Suprapubic skin (tissue), 4 donors: ENCODE measurements at regions not wholly inside any gene's neighbourhood (a gene's known extent, or its start where the extent isn't known, plus 50 kb on each side); places are given as distances from the start of the nearest gene placed in this dataset.

Source experiments
- DNase-seq, 2 donors: peaks; one replicate each; pipeline ENCODE4 v3.0.0-alpha.2; 2019; ENCODE audit warnings: low spot score in 2 of 2
- H3K27ac ChIP-seq: fragments of 200-600 bp; sonication (generic); one replicate; pipeline ENCODE4 v1.5.1; 2019
- H3K27me3 ChIP-seq: fragments of 200-600 bp; sonication (generic); one replicate; pipeline ENCODE4 v1.5.1; 2019
- H3K36me3 ChIP-seq: fragments of 200-600 bp; sonication (generic); one replicate; pipeline ENCODE4 v1.5.1; 2019
- H3K4me1 ChIP-seq: fragments of 200-600 bp; sonication (generic); one replicate; pipeline ENCODE4 v1.5.1; 2019
- H3K4me3 ChIP-seq: fragments of 200-600 bp; sonication (generic); one replicate; pipeline ENCODE4 v1.5.1; 2019; ENCODE audit warnings: mild to moderate bottlenecking
- H3K9me3 ChIP-seq: fragments of 200-600 bp; sonication (generic); one replicate; pipeline ENCODE4 v1.5.1; 2019
- CTCF ChIP-seq, 2 donors: fragments of 200-600 bp in 1 of 2; fragments of 450-650 bp in 1 of 2; sonication (generic) in 1 of 2; IDR thresholded peaks; one replicate each; pipeline ENCODE4 v1.5.1; 2016 to 2019; ENCODE audit warnings: antibody characterized with exemption in 2 of 2, mild to moderate bottlenecking in 1 of 2, moderate library complexity in 1 of 2
- EP300 ChIP-seq: sonication (generic); formaldehyde crosslinking; IDR thresholded peaks from one replicate; pipeline ENCODE4 v1.6.1; 2017; ENCODE audit warnings: antibody characterized with exemption
- POLR2A ChIP-seq, 2 donors: fragments of 450-650 bp; IDR thresholded peaks; one replicate each; pipeline ENCODE4 v1.6.1; 2017; ENCODE audit warnings: antibody characterized with exemption in 2 of 2, mild to moderate bottlenecking in 2 of 2, moderate library complexity in 2 of 2
- POLR2AphosphoS5 ChIP-seq, 3 donors: sonication (generic); formaldehyde crosslinking; IDR thresholded peaks; one replicate each; pipeline ENCODE4 v1.6.1; 2017; ENCODE audit warnings: antibody characterized with exemption in 3 of 3
- WGBS: methylation state at CpG from one replicate; pipeline ENCODE4 v1.1.5; 2018; 5-methylcytosine and 5-hydroxymethylcytosine counted together

DNA sequence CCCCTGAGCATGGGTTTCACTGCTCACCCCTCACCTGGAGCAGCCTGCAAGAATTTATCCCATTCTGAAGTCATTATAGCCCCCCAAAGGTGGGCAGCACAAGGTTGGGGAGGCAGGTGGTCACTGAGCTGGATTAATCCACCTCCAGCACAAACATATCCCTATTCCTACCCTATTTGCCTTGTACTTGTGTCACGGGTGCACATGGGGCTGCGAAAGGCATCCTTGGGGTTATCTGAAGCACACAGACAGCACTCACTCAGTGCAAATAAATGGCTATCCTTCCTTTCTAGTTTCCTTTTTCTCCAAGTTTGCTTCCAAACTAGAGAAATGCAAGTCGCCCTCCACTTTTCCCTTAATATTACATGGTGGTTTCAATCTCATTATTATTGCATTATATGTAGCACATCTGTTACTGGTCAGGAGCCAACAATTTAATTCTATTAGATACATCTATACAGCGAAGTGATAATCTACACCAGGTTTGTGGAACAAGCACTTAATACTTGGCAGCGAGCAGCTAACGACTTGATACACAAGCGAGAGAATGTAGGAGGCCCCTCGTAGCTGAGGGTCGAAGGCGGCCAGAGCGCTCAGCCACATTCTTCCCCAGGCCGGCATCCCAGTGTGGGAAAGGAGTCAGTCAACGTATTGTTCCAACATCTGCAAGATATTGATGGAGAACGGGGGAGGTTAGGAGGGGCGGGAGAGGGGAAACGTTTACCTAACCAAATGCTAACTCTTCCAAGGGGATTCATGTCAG is 121.3 kb upstream of the HABP2 start:
- Histone ChIP-seq H3K36me3 (no peaks in the 10 kb centered on the region), H3K27ac (no peak overlapping the region), H3K27me3 (no peaks in the 10 kb centered on the region), H3K4me3 (no peak overlapping the region), H3K4me1 (no peaks in the 10 kb centered on the region), H3K9me3 (no peaks in the 10 kb centered on the region)
- WGBS, result 80% methylated on average over 16 of the region's 16 CpGs
- DNase-seq, result no peak
- TF ChIP-seq CTCF (IDR thresholded peaks at IDR 0.05) (no peak), EP300 (no peak), POLR2A (IDR thresholded peaks at IDR 0.05) (no peak), POLR2AphosphoS5 (IDR thresholded peaks at IDR 0.05) (no peak)

- Histone ChIP-seq H3K4me3 (no peak overlapping the region), H3K27ac (no peak overlapping the region), H3K36me3 (no peaks in the 10 kb centered on the region), H3K4me1 (no peaks in the 10 kb centered on the region), H3K9me3 (no peaks in the 10 kb centered on the region), H3K27me3 (peaks cover 5% of the 10 kb centered on the region)
- 87% methylated on average over 2 of the region's 2 CpGs for WGBS
- no peak for DNase-seq
- no peak for TF ChIP-seq POLR2A (IDR thresholded peaks at IDR 0.05)
Measured at GRCh38 chr10:113433711-113434110, 119.1 kb upstream of the HABP2 start.

DNA sequence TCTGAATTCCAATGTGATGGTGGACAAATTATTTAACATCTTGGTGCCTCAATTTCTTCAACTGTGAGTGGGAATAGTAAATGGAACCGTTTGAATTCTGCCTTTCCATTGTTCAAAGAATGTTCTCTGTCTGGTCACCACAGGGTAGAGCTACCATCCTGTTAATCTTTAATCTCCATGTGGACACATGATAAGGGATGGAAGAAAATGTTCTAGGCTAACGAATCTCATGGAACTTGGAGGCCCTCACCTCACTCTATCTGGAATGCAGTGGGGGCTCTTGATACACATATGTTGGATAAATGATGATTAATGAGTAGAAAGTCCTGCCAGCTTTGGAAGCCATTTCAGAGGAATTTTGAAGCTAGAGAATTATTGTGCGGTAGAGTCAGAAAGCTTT is 118.5 kb upstream of the HABP2 start:
- TF ChIP-seq EP300 (no peak), POLR2AphosphoS5 (IDR thresholded peaks at IDR 0.05) (no peak), POLR2A (IDR thresholded peaks at IDR 0.05) (no peak), CTCF (IDR thresholded peaks at IDR 0.05) (no peak)
- no peaks in the 10 kb centered on the region for H3K36me3 ChIP-seq

DNA sequence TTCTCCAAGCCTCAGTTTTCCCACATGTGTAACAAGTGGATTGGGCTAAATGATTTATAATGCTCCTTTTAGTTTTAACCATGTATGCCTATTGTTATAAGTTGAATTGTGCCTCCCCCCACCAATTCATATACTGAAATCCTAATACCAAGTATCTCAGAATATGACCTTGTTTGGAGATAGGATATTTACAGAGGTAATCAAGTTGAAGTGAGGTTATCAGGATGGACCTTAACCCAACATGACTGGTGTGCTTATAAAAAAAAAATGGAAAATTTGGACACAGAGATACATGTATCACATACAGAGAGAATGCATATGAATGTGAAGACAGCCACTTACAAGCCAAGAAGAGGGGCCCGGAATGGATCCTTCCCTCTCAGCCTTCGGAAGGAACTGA is 117.9 kb upstream of the HABP2 start:
- no peaks in the 10 kb centered on the region for H3K36me3 ChIP-seq
- DNase-seq, result no peak
- 92% methylated on average over 2 of the region's 2 CpGs for WGBS
- H3K4me1 ChIP-seq, result no peaks in the 10 kb centered on the region
- H3K27ac ChIP-seq, result no peak overlapping the region
- no peaks in the 10 kb centered on the region for H3K9me3 ChIP-seq
- no peak overlapping the region for H3K4me3 ChIP-seq
- no peak for TF ChIP-seq EP300
- TF ChIP-seq CTCF (IDR thresholded peaks at IDR 0.05), result no peak
- TF ChIP-seq POLR2AphosphoS5 (IDR thresholded peaks at IDR 0.05), result no peak
- no peak for TF ChIP-seq POLR2A (IDR thresholded peaks at IDR 0.05)
- H3K27me3 ChIP-seq, result peaks cover 5% of the 10 kb centered on the region

More for the DNA sequence above, 118.5 kb upstream of the HABP2 start:
- Histone ChIP-seq H3K27me3 (peaks cover 5% of the 10 kb centered on the region), H3K4me3 (no peak overlapping the region), H3K4me1 (no peaks in the 10 kb centered on the region), H3K27ac (no peak overlapping the region), H3K9me3 (no peaks in the 10 kb centered on the region)
- 85% methylated on average over 3 of the region's 3 CpGs for WGBS
- no peak for DNase-seq

GRCh38 chr10:113435881-113436280 is 117.0 kb upstream of the HABP2 start:
- no peak overlapping the region for H3K4me3 ChIP-seq
- 94% methylated on average over 2 of the region's 2 CpGs for WGBS
- H3K27ac ChIP-seq, result no peak overlapping the region

More at GRCh38 chr10:113435881-113436280, 117.0 kb upstream of the HABP2 start:
- Histone ChIP-seq H3K27me3 (peaks cover 5% of the 10 kb centered on the region), H3K4me1 (no peaks in the 10 kb centered on the region), H3K9me3 (no peaks in the 10 kb centered on the region), H3K36me3 (no peaks in the 10 kb centered on the region)
- TF ChIP-seq POLR2A (IDR thresholded peaks at IDR 0.05) (no peak), EP300 (no peak), POLR2AphosphoS5 (IDR thresholded peaks at IDR 0.05) (no peak), CTCF (IDR thresholded peaks at IDR 0.05) (no peak)
- DNase-seq, result no peak
